Thymus (tissue), 11 donors: ENCODE measurements at regions not wholly inside any gene's neighbourhood (a gene's known extent, or its start where the extent isn't known, plus 50 kb on each side); places are given as distances from the start of the nearest gene placed in this dataset.

Source experiments
- DNase-seq, 9 donors: peaks; one replicate each; pipeline ENCODE4 v3.0.0-alpha.2; 2013; ENCODE audit warnings: low spot score in 9 of 9, low read depth in 6 of 9, missing footprints in 1 of 9
- H3K27ac ChIP-seq, 2 donors: one replicate each; pipeline ENCODE4 v1.5.1; 2013; ENCODE audit warnings: control low read depth in 1 of 2, low read depth in 1 of 2, low read length in 1 of 2, mild to moderate bottlenecking in 1 of 2, moderate library complexity in 1 of 2
- H3K27me3 ChIP-seq, 2 donors: one replicate each; pipeline ENCODE4 v1.5.1; 2013; ENCODE audit warnings: low read length in 1 of 2; ENCODE audit not compliant: control insufficient read depth in 2 of 2, insufficient read depth in 1 of 2
- H3K36me3 ChIP-seq, 2 donors: one replicate each; pipeline ENCODE4 v1.5.1; 2013; ENCODE audit warnings: low read length in 1 of 2, mild to moderate bottlenecking in 1 of 2, moderate library complexity in 1 of 2; ENCODE audit not compliant: control insufficient read depth in 2 of 2, insufficient read depth in 2 of 2
- H3K4me1 ChIP-seq, 2 donors: one replicate each; pipeline ENCODE4 v1.5.1; 2013; ENCODE audit warnings: low read length in 2 of 2; ENCODE audit not compliant: control insufficient read depth in 2 of 2, insufficient read depth in 2 of 2
- H3K4me3 ChIP-seq, 2 donors: one replicate each; pipeline ENCODE4 v1.5.1; 2013; ENCODE audit warnings: low read length in 2 of 2, control low read depth in 1 of 2, mild to moderate bottlenecking in 1 of 2
- H3K9me3 ChIP-seq, 2 donors: one replicate each; pipeline ENCODE4 v1.5.1; 2013; ENCODE audit warnings: low read length in 1 of 2, mild to moderate bottlenecking in 1 of 2; ENCODE audit not compliant: control insufficient read depth in 2 of 2, insufficient read depth in 1 of 2
- WGBS: extraction: QIAGEN DNeasy Blood & Tissue Kit; methylation state at CpG from one replicate; pipeline ENCODE4 v1.1.7; 2013; 5-methylcytosine and 5-hydroxymethylcytosine counted together
- donor health status: healthy.

DNA sequence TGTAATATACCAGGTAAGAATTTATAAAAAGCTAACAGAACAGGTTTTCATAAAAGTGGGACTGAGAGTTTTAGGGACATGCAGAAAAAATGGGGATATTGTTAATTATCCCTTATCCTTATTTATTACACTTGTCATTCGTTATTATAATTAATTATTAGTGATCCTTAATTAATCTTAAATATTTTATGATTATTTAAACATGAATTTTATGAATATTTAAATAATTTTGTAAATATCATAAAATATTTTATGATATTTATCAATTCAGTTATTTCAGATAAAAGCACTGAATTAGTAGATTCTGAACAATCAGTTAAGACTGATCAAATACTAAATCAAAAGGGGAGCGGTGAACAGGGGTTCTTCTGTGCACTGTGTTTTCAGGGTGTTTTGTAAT is 300.1 kb downstream of the PAX1 start:
- H3K27ac ChIP-seq, result no peak overlapping the region
- H3K27me3 ChIP-seq, result no peaks in the 10 kb centered on the region
- no peak for DNase-seq
- no peak overlapping the region for H3K4me3 ChIP-seq
- H3K9me3 ChIP-seq, result peaks cover 0 to 4% of the 10 kb centered on the region in 2 donors
- 50% methylated on average over 2 of the region's 2 CpGs for WGBS
- H3K36me3 ChIP-seq, result no peaks in the 10 kb centered on the region
- H3K4me1 ChIP-seq, result no peaks in the 10 kb centered on the region

DNA sequence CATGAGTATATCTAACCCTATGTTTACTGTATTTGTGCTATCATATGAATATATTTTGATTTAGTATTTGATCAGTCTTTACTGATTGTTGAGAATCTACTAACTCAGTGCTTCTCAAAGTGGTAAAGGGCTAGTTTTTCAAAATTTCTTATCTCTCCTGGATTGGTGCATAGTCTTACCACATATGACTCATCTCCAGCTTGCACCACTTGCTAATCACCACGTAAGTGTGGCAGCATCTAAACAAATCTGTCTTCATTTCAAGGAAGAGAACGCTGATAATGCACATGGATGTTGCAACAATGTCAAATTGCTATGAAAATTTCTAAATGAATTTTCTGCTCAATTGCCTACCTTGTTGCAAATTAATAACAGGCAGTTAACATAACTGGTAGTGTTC is 299.5 kb downstream of the PAX1 start:
- H3K27me3 ChIP-seq, result no peaks in the 10 kb centered on the region
- no peaks in the 10 kb centered on the region for H3K4me1 ChIP-seq
- 85% methylated on average over 2 of the region's 2 CpGs for WGBS

DNA sequence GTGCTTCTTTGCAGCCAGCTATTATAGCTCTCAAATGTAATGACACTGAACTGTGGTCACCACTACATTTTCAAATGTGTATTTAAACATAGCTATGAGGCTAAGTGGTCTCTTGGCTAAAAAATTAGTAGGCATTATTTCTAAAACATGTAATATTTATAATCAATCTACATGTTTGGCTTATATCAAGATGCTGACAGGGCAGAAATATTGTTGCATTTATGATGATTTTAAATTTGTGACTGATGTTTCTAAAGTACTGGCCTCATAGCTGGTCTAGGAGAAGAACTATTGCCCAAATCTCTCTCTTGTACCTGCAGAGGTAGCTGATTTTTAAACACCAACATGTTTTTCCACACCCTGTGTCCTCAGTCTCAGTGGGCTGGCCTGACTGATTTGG is 298.2 kb downstream of the PAX1 start:
- no peaks in the 10 kb centered on the region for H3K4me1 ChIP-seq
- no peaks in the 10 kb centered on the region for H3K9me3 ChIP-seq
- no peak overlapping the region for H3K4me3 ChIP-seq
- DNase-seq, result no peak
- no peaks in the 10 kb centered on the region for H3K36me3 ChIP-seq
- H3K27me3 ChIP-seq, result no peaks in the 10 kb centered on the region
- no peak overlapping the region for H3K27ac ChIP-seq

More for the DNA sequence above, 299.5 kb downstream of the PAX1 start:
- Histone ChIP-seq H3K4me3 (no peak overlapping the region), H3K9me3 (peaks cover 0 to 4% of the 10 kb centered on the region in 2 donors), H3K36me3 (no peaks in the 10 kb centered on the region), H3K27ac (no peak overlapping the region)
- DNase-seq, result no peak

GRCh38 chr20:22001886-22002285 is 296.4 kb downstream of the PAX1 start:
- no peak overlapping the region for H3K27ac ChIP-seq
- no peaks in the 10 kb centered on the region for H3K9me3 ChIP-seq
- H3K36me3 ChIP-seq, result no peaks in the 10 kb centered on the region
- H3K4me1 ChIP-seq, result no peaks in the 10 kb centered on the region
- 91% methylated on average over 1 of the region's 1 CpG for WGBS
- no peaks in the 10 kb centered on the region for H3K27me3 ChIP-seq
- no peak for DNase-seq
- H3K4me3 ChIP-seq, result no peak overlapping the region

- Histone ChIP-seq H3K36me3 (no peaks in the 10 kb centered on the region), H3K27ac (no peak overlapping the region), H3K4me3 (no peak overlapping the region), H3K27me3 (no peaks in the 10 kb centered on the region), H3K4me1 (no peaks in the 10 kb centered on the region), H3K9me3 (no peaks in the 10 kb centered on the region)
- DNase-seq, result no peak
- 89% methylated on average over 2 of the region's 2 CpGs for WGBS
Measured at GRCh38 chr20:21995461-21995860, 290.0 kb downstream of the PAX1 start.

DNA sequence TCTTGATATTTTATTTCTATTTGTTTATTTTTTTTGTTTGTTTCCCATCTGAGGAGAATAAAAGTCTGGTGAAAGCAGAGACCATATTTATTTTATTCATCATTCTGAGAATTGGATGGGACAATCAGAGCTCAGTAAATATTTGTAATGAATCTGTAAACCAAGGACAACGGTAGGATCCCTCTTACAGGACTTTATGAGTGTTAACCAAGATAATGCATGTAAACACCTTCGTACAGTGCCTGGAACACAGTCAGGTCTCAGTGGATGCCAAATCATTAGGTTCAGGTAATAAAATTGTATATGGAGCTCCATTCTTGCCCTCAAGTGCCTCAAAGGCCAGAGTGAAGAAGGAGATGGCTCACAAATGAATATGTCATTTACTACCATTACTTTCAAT is 288.7 kb downstream of the PAX1 start:
- WGBS, result 93% methylated on average over 2 of the region's 2 CpGs
- no peaks in the 10 kb centered on the region for H3K4me1 ChIP-seq
- H3K27ac ChIP-seq, result no peak overlapping the region
- no peaks in the 10 kb centered on the region for H3K36me3 ChIP-seq
- no peaks in the 10 kb centered on the region for H3K27me3 ChIP-seq
- H3K9me3 ChIP-seq, result no peaks in the 10 kb centered on the region
- DNase-seq, result no peak
- no peak overlapping the region for H3K4me3 ChIP-seq

GRCh38 chr20:21982559-21982958 is 277.1 kb downstream of the PAX1 start:
- 80% methylated on average over 3 of the region's 3 CpGs for WGBS
- no peak for DNase-seq
- no peaks in the 10 kb centered on the region for H3K27me3 ChIP-seq
- no peaks in the 10 kb centered on the region for H3K4me1 ChIP-seq
- H3K36me3 ChIP-seq, result no peaks in the 10 kb centered on the region
- H3K9me3 ChIP-seq, result no peaks in the 10 kb centered on the region
- H3K27ac ChIP-seq, result no peak overlapping the region
- H3K4me3 ChIP-seq, result no peak overlapping the region

DNA sequence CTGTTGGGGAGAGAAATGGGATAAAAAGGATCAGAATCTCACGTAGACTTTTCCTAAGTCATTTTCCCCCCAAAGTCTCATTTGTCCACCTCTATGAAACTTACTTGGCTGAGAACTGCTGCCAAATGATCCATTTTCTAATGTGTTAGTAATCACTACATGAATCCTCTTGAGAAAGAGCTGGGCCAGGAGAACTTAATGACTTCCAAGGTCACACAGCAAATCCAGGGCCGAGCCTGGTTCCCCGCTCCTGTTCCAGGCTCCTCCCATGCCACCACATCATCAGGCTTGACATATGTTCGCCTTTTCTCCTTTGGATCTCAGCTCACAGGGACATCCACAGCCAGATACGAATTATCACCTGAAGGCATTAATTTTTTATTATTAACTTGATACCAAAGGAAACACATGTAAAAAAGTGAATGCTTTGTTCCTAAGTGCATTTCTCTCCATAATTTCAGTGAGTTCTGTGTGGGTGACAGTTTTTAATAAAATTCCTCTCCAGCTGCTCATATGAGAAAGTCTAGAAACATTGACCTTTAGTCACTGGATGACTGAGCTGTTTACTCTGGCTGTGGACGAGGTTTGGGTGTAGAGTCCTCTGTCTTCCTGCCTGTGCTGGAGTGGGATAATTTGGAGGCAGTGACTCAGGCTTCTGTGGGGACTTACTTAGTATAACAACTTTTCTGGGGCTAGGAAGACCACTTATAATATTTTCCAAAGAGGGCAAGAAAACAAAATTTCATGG is 276.3 kb downstream of the PAX1 start:
- H3K9me3 ChIP-seq, result no peaks in the 10 kb centered on the region
- WGBS, result 88% methylated on average over 6 of the region's 6 CpGs

DNA sequence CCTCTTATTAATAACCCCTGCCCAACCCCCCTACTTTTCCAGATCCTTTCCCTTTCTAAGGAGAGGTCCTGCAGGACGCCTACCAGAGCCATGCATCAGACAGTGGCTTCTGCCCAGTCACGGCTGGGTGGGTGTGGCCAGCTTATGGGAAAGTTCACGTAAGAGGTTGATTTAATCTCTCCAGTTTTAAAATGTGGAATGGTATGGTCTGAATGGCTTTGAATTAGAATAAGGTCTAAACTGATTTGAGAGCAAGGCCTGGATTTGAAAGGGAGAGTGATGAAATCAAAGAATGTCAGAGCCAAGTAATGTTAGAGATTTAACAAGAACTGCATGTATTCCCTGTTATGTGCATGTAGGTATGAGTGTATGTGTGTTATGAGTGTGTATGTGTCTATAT is 275.7 kb downstream of the PAX1 start:
- Histone ChIP-seq H3K36me3 (no peaks in the 10 kb centered on the region), H3K4me1 (no peaks in the 10 kb centered on the region), H3K9me3 (no peaks in the 10 kb centered on the region), H3K4me3 (no peak overlapping the region), H3K27me3 (no peaks in the 10 kb centered on the region), H3K27ac (no peak overlapping the region)
- 89% methylated on average over 3 of the region's 3 CpGs for WGBS
- DNase-seq, result no peak

More for the DNA sequence above, 276.3 kb downstream of the PAX1 start:
- Histone ChIP-seq H3K36me3 (no peaks in the 10 kb centered on the region), H3K4me3 (no peak overlapping the region), H3K4me1 (no peaks in the 10 kb centered on the region), H3K27me3 (no peaks in the 10 kb centered on the region), H3K27ac (no peak overlapping the region)
- DNase-seq, result no peak
